WERI-Rb-1 (cell line): ENCODE measurements at regions not wholly inside any gene's neighbourhood (a gene's known extent, or its start where the extent isn't known, plus 50 kb on each side); places are given as distances from the start of the nearest gene placed in this dataset.

Experiments
- DNase-seq: peaks from one replicate; pipeline ENCODE4 v3.0.0-alpha.2; 2020
- H3K27ac ChIP-seq: fragments of 250-450 bp; sonication (Bioruptor Pico); 2 replicates; pipeline ENCODE4 v1.5.1; 2020; ENCODE audit warnings: mild to moderate bottlenecking, moderate library complexity
- H3K27me3 ChIP-seq: fragments of 250-450 bp; sonication (Bioruptor Pico); 2 replicates; pipeline ENCODE4 v1.5.1; 2021; ENCODE audit warnings: mild to moderate bottlenecking, low read depth, moderate library complexity; ENCODE audit not compliant: insufficient read depth, severe bottlenecking
- H3K36me3 ChIP-seq: fragments of 250-450 bp; sonication (Bioruptor Pico); 2 replicates; pipeline ENCODE4 v1.5.1; 2020; ENCODE audit warnings: mild to moderate bottlenecking, moderate library complexity
- H3K4me3 ChIP-seq: 2 replicates; pipeline ENCODE4 v1.5.1; 2011; ENCODE audit warnings: low read depth, mild to moderate bottlenecking, control low read depth, low read length
- H3K9me3 ChIP-seq: fragments of 250-450 bp; sonication (Bioruptor Pico); 2 replicates; pipeline ENCODE4 v1.5.1; 2021; ENCODE audit warnings: mild to moderate bottlenecking, moderate library complexity; ENCODE audit not compliant: severe bottlenecking
- TF ChIP-seq, protein P1 (sequence below): IDR thresholded peaks from 2 replicates; pipeline ENCODE4 v1.5.1; 2011; ENCODE audit warnings: low read depth, mild to moderate bottlenecking, control low read depth, inconsistent platforms, low read length

DNA sequence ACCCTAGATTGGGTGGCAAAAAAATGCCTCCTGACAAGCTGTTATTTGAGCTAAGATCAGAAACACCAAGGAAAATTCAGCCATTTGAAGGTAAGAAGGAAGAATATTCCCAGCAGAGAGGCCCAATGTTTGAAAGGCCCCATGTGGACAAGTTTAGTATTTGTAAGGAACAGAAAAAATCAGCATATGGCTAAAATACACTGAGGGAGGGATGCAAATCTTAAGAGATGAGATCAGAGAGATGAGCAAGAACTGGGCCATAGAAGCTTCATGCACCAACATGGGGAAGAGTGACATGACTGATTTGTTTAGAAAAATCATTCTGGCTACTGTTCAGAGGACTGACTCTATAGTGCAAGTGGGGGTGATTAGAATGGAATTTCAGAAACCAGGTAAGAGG, 496.8 kb upstream of the SOX5 start:
- no peak for DNase-seq
- TF ChIP-seq, protein P1, sequence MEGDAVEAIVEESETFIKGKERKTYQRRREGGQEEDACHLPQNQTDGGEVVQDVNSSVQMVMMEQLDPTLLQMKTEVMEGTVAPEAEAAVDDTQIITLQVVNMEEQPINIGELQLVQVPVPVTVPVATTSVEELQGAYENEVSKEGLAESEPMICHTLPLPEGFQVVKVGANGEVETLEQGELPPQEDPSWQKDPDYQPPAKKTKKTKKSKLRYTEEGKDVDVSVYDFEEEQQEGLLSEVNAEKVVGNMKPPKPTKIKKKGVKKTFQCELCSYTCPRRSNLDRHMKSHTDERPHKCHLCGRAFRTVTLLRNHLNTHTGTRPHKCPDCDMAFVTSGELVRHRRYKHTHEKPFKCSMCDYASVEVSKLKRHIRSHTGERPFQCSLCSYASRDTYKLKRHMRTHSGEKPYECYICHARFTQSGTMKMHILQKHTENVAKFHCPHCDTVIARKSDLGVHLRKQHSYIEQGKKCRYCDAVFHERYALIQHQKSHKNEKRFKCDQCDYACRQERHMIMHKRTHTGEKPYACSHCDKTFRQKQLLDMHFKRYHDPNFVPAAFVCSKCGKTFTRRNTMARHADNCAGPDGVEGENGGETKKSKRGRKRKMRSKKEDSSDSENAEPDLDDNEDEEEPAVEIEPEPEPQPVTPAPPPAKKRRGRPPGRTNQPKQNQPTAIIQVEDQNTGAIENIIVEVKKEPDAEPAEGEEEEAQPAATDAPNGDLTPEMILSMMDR: no peak
- no peaks in the 10 kb centered on the region for H3K36me3 ChIP-seq
- no peak overlapping the region for H3K27ac ChIP-seq
- no peak overlapping the region for H3K4me3 ChIP-seq
- no peaks in the 10 kb centered on the region for H3K9me3 ChIP-seq
- no peaks in the 10 kb centered on the region for H3K27me3 ChIP-seq

DNA sequence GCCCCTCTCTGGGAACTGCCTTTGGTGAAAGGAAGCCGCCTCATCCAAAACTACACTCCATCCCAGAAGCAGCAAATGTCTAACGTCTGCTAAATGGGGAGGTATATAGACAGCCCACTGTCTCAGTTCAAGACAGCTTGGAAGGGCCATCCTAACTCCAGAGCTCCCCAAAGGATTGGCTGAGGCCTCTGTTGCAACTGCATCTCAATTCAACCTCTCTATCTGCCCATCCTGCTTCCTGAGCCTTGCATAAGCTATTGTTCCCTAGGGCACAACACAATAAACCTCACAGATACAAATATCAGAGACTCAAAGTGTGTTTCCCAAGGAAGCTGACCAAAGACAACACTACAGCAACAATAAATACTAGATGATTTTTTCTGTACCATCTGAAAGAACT, 495.2 kb upstream of the SOX5 start:
- Histone ChIP-seq H3K36me3 (no peaks in the 10 kb centered on the region), H3K27me3 (no peaks in the 10 kb centered on the region), H3K9me3 (no peaks in the 10 kb centered on the region), H3K27ac (no peak overlapping the region), H3K4me3 (no peak overlapping the region)
- no peak for DNase-seq
- TF ChIP-seq, protein P1: no peak

DNA sequence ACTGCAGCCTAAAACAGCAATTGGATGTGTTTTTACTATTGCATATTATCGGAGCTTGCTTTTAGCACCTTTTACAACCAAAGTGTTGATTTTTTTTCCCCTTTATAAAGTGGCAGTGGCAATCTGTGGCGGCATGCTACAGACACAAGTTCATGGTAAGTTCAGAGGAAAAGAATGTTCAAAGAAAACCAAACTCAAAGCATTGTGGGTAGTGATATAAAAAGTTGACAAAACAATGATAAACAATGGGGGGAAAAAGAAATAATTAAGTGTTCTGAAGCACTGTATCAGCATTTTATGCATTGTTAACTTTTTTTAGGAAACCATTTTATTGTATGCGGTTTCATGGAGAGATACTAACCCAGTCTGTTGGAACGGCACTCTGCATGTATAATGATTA, 492.0 kb upstream of the SOX5 start:
- no peaks in the 10 kb centered on the region for H3K36me3 ChIP-seq
- no peak for DNase-seq
- no peaks in the 10 kb centered on the region for H3K9me3 ChIP-seq
- TF ChIP-seq, protein P1: no peak
- no peak overlapping the region for H3K4me3 ChIP-seq
- H3K27ac ChIP-seq: no peak overlapping the region
- H3K27me3 ChIP-seq: no peaks in the 10 kb centered on the region

DNA sequence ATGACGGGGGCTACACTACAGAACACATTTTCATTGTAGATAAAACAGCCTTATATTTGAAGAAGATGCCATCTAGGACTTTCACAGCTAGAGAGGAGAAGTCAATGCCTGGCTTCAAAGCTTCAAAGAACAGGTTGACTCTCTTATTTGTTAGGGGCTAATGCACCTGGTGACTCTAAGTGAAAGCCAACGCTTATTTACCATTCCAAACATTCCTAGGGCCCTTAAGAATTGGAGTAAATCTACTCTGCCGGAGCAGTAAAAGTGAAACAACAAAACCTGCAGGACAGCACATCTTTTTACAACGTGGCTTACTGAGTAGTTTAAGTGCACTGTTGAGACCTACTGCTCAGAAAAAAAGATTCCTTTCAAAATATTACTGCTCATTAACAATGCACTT, 487.2 kb upstream of the SOX5 start:
- Histone ChIP-seq H3K27ac (no peak overlapping the region), H3K36me3 (no peaks in the 10 kb centered on the region), H3K4me3 (no peak overlapping the region), H3K27me3 (no peaks in the 10 kb centered on the region), H3K9me3 (no peaks in the 10 kb centered on the region)
- TF ChIP-seq, protein P1: no peak
- DNase-seq: no peak

DNA sequence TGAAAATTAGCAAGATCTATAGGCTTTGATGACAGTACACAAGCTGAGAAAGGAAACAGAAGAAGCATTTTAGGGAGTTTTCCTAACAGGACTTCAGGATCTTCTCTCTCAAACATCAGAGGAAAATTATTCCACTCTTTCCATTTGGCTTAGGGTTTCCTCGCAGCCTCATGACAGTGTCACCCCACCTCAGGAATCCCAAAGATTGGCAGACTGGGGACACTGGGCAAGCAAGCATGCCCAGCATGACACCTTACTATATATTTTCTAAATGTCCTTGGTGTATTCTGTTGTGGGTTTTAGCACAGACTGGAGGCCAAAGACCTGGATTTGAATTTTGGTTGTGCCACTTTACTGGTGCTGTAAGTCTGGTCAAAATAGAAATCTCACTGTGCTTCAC, 482.4 kb upstream of the SOX5 start:
- TF ChIP-seq, protein P1: no peak
- Histone ChIP-seq H3K4me3 (no peak overlapping the region), H3K27me3 (no peaks in the 10 kb centered on the region), H3K36me3 (no peaks in the 10 kb centered on the region), H3K9me3 (no peaks in the 10 kb centered on the region), H3K27ac (no peak overlapping the region)
- no peak for DNase-seq

DNA sequence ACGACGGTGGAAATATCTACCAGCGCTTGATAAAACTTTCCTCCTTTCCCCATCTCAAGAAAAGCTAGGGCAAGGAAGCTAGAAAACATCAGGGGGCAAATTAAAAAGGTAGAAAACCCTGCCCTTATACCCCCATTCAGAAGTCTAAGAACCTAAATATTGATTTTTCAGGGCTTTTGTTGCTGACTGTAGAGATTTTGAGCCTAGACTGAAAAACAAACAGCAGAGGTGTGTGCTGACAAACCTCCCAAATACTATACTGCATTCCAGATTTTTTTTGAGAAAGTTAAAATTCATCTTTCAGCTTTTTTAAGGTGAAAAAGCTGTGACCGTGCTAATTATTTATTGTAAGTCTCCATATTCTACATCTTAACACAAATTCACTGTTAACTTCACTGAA, 478.3 kb upstream of the SOX5 start:
- TF ChIP-seq, protein P1: no peak
- no peaks in the 10 kb centered on the region for H3K27me3 ChIP-seq
- no peak for DNase-seq
- H3K27ac ChIP-seq: no peak overlapping the region
- no peak overlapping the region for H3K4me3 ChIP-seq
- H3K36me3 ChIP-seq: no peaks in the 10 kb centered on the region
- H3K9me3 ChIP-seq: no peaks in the 10 kb centered on the region
